Neural cell (in vitro differentiated cells): ENCODE measurements at regions not wholly inside any gene's neighbourhood (a gene's known extent, or its start where the extent isn't known, plus 50 kb on each side); places are given as distances from the start of the nearest gene placed in this dataset.

Experiments
- H2AFZ ChIP-seq: fragments of 200-600, 300-800 bp; sonication (generic), shearing (Covaris generic); 2 replicates; pipeline ENCODE4 v1.6.0; 2014; ENCODE audit warnings: low read depth, mild to moderate bottlenecking, antibody characterized with exemption, low read length, moderate library complexity
- H3F3A ChIP-seq: fragments of 200-600 bp; shearing (Covaris generic); 2 replicates; pipeline ENCODE4 v1.6.1; 2016; ENCODE audit warnings: mild to moderate bottlenecking, moderate library complexity, mixed read lengths, antibody characterized with exemption, low read length; ENCODE audit not compliant: insufficient read depth, poor library complexity, severe bottlenecking
- H3K27ac ChIP-seq: fragments of 200-600, 300-800 bp; sonication (generic), shearing (Covaris generic); 2 replicates; pipeline ENCODE4 v1.5.1; 2014; ENCODE audit warnings: mild to moderate bottlenecking, low read length, moderate library complexity
- H3K27me3 ChIP-seq: fragments of 300-800, 200-600 bp; sonication (generic), shearing (Covaris generic); 2 replicates; pipeline ENCODE4 v1.6.0; 2014; ENCODE audit warnings: mild to moderate bottlenecking, low read depth, low read length, moderate library complexity; ENCODE audit not compliant: insufficient read depth
- H3K36me3 ChIP-seq: fragments of 300-800, 200-600 bp; sonication (generic), shearing (Covaris generic); 2 replicates; pipeline ENCODE4 v1.5.1; 2014; ENCODE audit warnings: mild to moderate bottlenecking, antibody characterized with exemption, low read length, moderate library complexity; ENCODE audit not compliant: insufficient read depth
- H3K4me2 ChIP-seq: fragments of 300-800, 200-600 bp; sonication (generic), shearing (Covaris generic); 2 replicates; pipeline ENCODE4 v1.6.0; 2014; ENCODE audit warnings: mild to moderate bottlenecking, low read length
- H3K4me3 ChIP-seq: fragments of 300-800, 200-600 bp; sonication (generic), shearing (Covaris generic); 2 replicates; pipeline ENCODE4 v1.5.1; 2014; ENCODE audit warnings: mild to moderate bottlenecking, low read length, moderate library complexity
- H3K79me2 ChIP-seq: fragments of 200-600 bp; shearing (Covaris generic); replicated peaks from 2 replicates; pipeline ENCODE4 v1.6.0; 2014; ENCODE audit warnings: mild to moderate bottlenecking, low read length, moderate library complexity; ENCODE audit not compliant: insufficient read depth
- H3K9ac ChIP-seq: fragments of 300-800, 200-600 bp; sonication (generic), shearing (Covaris generic); 2 replicates; pipeline ENCODE4 v1.6.1; 2016; ENCODE audit warnings: mild to moderate bottlenecking, low read length, mixed read lengths
- H3K9me2 ChIP-seq: fragments of 200-600 bp; shearing (Covaris generic); 2 replicates; pipeline ENCODE4 v1.6.1; 2016; ENCODE audit warnings: mild to moderate bottlenecking, low read length, mixed read lengths; ENCODE audit not compliant: insufficient read depth
- H3K9me3 ChIP-seq: fragments of 200-600, 300-800 bp; sonication (generic), shearing (Covaris generic); 2 replicates; pipeline ENCODE4 v1.6.1; 2016; ENCODE audit warnings: mild to moderate bottlenecking, mixed run types, low read length, moderate library complexity, mixed read lengths
- H4K20me1 ChIP-seq: fragments of 200-600 bp; shearing (Covaris generic); 2 replicates; pipeline ENCODE4 v1.6.1; 2016; ENCODE audit warnings: mild to moderate bottlenecking, mixed run types; ENCODE audit not compliant: insufficient read depth
- EP300 ChIP-seq: fragments of 450-650 bp; conservative IDR thresholded peaks from 2 replicates; pipeline ENCODE4 v1.6.1; 2014; ENCODE audit warnings: antibody characterized with exemption, mild to moderate bottlenecking, moderate library complexity; ENCODE audit not compliant: poor library complexity, severe bottlenecking
- EZH2 ChIP-seq: fragments of 200-600, 300-800 bp; shearing (Covaris generic), sonication (generic); IDR thresholded peaks from 2 replicates; pipeline ENCODE4 v1.6.1; 2014; ENCODE audit warnings: antibody characterized with exemption, low read length, borderline replicate concordance, mild to moderate bottlenecking; ENCODE audit not compliant: insufficient read depth, poor library complexity, severe bottlenecking
- MXI1 ChIP-seq: fragments of 450-650 bp; conservative IDR thresholded peaks from 2 replicates; pipeline ENCODE4 v1.6.1; 2014; ENCODE audit warnings: antibody characterized with exemption, mild to moderate bottlenecking; ENCODE audit not compliant: poor library complexity, severe bottlenecking
- POLR2AphosphoS5 ChIP-seq: IDR thresholded peaks from 2 replicates; pipeline ENCODE4 v1.6.1; 2012
- RAD21 ChIP-seq: fragments of 450-650 bp; conservative IDR thresholded peaks from 2 replicates; pipeline ENCODE4 v1.6.1; 2014; ENCODE audit warnings: antibody characterized with exemption, mild to moderate bottlenecking, moderate library complexity
- SMC3 ChIP-seq: fragments of 450-650 bp; conservative IDR thresholded peaks from 2 replicates; pipeline ENCODE4 v1.6.1; 2014; ENCODE audit warnings: antibody characterized with exemption, mild to moderate bottlenecking, moderate library complexity; ENCODE audit not compliant: poor library complexity
- TAF1 ChIP-seq: IDR thresholded peaks from 2 replicates; pipeline ENCODE4 v1.6.1; 2012; ENCODE audit warnings: low read depth
- TF ChIP-seq, protein P1 (sequence below): fragments of 450-650 bp; IDR thresholded peaks from 2 replicates; pipeline ENCODE4 v1.5.1; 2014; ENCODE audit warnings: antibody characterized with exemption, mild to moderate bottlenecking, moderate library complexity; ENCODE audit not compliant: poor library complexity, severe bottlenecking
- TF ChIP-seq, protein P2 (sequence below): IDR thresholded peaks from 2 replicates; pipeline ENCODE4 v1.6.1; 2012; ENCODE audit warnings: borderline replicate concordance

DNA sequence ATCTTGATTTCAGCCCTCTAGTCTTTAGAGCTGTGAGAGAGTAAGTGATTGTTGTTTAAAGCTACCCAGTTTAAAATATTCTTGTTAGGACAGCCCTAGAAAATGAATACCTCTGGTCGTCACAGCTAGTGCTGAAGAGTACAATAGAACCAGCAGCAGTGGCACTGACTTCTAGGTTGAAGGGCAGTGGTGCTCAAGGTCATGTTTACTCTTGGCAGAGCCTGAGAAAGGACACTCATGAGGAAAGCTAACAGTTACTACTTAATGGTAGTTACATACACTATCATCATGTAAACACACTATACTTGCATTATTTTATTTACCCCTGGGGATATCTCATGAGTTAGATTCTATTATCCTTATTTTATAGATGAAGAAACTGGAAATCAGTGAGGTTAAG, 323.0 kb downstream of the SH2D4B start:
- Histone ChIP-seq H3K4me2 (no peak overlapping the region), H3K27ac (no peak overlapping the region), H3K9me3 (no peaks in the 10 kb centered on the region), H3K79me2 (no peaks in the 10 kb centered on the region), H3K36me3 (no peaks in the 10 kb centered on the region), H4K20me1 (no peaks in the 10 kb centered on the region), H3K9me2 (no peaks in the 10 kb centered on the region), H3K4me3 (no peak overlapping the region), H3F3A (no peaks in the 10 kb centered on the region), H2AFZ (no peak overlapping the region), H3K27me3 (no peaks in the 10 kb centered on the region), H3K9ac (no peak overlapping the region)
- TF ChIP-seq, protein P1, sequence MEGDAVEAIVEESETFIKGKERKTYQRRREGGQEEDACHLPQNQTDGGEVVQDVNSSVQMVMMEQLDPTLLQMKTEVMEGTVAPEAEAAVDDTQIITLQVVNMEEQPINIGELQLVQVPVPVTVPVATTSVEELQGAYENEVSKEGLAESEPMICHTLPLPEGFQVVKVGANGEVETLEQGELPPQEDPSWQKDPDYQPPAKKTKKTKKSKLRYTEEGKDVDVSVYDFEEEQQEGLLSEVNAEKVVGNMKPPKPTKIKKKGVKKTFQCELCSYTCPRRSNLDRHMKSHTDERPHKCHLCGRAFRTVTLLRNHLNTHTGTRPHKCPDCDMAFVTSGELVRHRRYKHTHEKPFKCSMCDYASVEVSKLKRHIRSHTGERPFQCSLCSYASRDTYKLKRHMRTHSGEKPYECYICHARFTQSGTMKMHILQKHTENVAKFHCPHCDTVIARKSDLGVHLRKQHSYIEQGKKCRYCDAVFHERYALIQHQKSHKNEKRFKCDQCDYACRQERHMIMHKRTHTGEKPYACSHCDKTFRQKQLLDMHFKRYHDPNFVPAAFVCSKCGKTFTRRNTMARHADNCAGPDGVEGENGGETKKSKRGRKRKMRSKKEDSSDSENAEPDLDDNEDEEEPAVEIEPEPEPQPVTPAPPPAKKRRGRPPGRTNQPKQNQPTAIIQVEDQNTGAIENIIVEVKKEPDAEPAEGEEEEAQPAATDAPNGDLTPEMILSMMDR = no peak
- TF ChIP-seq EP300 (no peak), MXI1 (no peak), TAF1 (no peak), EZH2 (no peak), RAD21 (no peak), POLR2AphosphoS5 (no peak), SMC3 (no peak)
- TF ChIP-seq, protein P2, sequence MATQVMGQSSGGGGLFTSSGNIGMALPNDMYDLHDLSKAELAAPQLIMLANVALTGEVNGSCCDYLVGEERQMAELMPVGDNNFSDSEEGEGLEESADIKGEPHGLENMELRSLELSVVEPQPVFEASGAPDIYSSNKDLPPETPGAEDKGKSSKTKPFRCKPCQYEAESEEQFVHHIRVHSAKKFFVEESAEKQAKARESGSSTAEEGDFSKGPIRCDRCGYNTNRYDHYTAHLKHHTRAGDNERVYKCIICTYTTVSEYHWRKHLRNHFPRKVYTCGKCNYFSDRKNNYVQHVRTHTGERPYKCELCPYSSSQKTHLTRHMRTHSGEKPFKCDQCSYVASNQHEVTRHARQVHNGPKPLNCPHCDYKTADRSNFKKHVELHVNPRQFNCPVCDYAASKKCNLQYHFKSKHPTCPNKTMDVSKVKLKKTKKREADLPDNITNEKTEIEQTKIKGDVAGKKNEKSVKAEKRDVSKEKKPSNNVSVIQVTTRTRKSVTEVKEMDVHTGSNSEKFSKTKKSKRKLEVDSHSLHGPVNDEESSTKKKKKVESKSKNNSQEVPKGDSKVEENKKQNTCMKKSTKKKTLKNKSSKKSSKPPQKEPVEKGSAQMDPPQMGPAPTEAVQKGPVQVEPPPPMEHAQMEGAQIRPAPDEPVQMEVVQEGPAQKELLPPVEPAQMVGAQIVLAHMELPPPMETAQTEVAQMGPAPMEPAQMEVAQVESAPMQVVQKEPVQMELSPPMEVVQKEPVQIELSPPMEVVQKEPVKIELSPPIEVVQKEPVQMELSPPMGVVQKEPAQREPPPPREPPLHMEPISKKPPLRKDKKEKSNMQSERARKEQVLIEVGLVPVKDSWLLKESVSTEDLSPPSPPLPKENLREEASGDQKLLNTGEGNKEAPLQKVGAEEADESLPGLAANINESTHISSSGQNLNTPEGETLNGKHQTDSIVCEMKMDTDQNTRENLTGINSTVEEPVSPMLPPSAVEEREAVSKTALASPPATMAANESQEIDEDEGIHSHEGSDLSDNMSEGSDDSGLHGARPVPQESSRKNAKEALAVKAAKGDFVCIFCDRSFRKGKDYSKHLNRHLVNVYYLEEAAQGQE = no peak

DNA sequence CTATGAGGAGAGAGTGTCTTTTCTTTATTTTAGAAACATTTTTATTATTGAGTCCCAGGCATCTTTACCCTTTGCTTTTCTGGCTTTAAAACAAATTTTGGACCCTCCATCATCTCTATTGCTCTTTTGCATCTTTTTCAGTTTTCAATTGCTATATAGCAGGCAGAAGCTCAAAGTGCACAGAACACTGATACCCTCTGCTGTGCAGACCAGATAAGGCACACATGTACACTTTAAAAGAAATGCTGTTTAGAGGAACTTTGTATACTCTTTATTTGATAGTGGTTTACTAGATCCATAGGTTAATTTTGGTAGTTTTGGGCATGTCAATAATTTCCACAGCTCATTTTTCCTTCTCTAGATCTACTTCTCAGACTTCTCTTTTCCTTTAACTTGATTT, 324.2 kb downstream of the SH2D4B start:
- Histone ChIP-seq H3K4me2 (no peak overlapping the region), H3K9me2 (no peaks in the 10 kb centered on the region), H3K36me3 (no peaks in the 10 kb centered on the region), H3K79me2 (no peaks in the 10 kb centered on the region), H2AFZ (no peak overlapping the region), H3K27ac (no peak overlapping the region), H3K4me3 (no peak overlapping the region), H3K9ac (no peak overlapping the region), H3K27me3 (no peaks in the 10 kb centered on the region), H4K20me1 (no peaks in the 10 kb centered on the region), H3F3A (no peaks in the 10 kb centered on the region), H3K9me3 (no peaks in the 10 kb centered on the region)
- TF ChIP-seq RAD21 = no peak
- no peak for TF ChIP-seq POLR2AphosphoS5
- TF ChIP-seq EZH2 = no peak
- TF ChIP-seq EP300 = no peak
- no peak for TF ChIP-seq MXI1
- TF ChIP-seq, protein P2 = no peak
- TF ChIP-seq SMC3 = no peak
- TF ChIP-seq TAF1 = no peak
- TF ChIP-seq, protein P1 = no peak
